Choroid plexus epithelial cell (primary cell): ENCODE measurements at regions not wholly inside any gene's neighbourhood (a gene's known extent, or its start where the extent isn't known, plus 50 kb on each side); places are given as distances from the start of the nearest gene placed in this dataset.

Source experiments
- DNase-seq: peaks from one replicate; pipeline ENCODE4 v3.0.0-alpha.2; 2010; ENCODE audit warnings: low read depth
- H3K4me3 ChIP-seq: 2 replicates; pipeline ENCODE4 v1.5.1; 2011; ENCODE audit warnings: low read depth, mild to moderate bottlenecking, control low read depth, low read length, moderate library complexity
- TF ChIP-seq, protein P1 (sequence below): conservative IDR thresholded peaks from 2 replicates; pipeline ENCODE4 v1.5.1; 2011; ENCODE audit warnings: low read depth, mild to moderate bottlenecking, control low read depth, inconsistent platforms, low read length, moderate library complexity

DNA sequence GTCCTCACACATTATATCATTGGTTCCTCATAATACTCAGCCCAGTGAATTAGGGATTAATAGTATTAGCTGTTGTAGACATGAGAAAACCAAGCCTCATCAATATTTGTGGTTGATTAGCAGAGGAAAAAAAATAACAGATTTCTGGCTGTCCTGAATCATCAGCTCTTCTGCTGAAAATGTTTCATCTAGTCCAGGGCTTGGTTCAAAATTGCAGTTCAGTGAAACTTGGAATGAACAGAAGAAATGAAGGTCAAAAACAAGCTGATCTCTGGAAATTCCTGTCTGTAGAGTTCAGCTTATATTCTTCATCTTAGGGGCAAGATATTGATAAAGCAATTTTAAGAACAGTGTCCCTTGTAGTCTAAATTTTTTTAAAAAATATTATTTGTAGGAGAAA is 361.1 kb upstream of the CCDC179 start:
- DNase-seq = peak; percentile 51
- no peak overlapping the region for H3K4me3 ChIP-seq
- TF ChIP-seq, protein P1, sequence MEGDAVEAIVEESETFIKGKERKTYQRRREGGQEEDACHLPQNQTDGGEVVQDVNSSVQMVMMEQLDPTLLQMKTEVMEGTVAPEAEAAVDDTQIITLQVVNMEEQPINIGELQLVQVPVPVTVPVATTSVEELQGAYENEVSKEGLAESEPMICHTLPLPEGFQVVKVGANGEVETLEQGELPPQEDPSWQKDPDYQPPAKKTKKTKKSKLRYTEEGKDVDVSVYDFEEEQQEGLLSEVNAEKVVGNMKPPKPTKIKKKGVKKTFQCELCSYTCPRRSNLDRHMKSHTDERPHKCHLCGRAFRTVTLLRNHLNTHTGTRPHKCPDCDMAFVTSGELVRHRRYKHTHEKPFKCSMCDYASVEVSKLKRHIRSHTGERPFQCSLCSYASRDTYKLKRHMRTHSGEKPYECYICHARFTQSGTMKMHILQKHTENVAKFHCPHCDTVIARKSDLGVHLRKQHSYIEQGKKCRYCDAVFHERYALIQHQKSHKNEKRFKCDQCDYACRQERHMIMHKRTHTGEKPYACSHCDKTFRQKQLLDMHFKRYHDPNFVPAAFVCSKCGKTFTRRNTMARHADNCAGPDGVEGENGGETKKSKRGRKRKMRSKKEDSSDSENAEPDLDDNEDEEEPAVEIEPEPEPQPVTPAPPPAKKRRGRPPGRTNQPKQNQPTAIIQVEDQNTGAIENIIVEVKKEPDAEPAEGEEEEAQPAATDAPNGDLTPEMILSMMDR = no peak

DNA sequence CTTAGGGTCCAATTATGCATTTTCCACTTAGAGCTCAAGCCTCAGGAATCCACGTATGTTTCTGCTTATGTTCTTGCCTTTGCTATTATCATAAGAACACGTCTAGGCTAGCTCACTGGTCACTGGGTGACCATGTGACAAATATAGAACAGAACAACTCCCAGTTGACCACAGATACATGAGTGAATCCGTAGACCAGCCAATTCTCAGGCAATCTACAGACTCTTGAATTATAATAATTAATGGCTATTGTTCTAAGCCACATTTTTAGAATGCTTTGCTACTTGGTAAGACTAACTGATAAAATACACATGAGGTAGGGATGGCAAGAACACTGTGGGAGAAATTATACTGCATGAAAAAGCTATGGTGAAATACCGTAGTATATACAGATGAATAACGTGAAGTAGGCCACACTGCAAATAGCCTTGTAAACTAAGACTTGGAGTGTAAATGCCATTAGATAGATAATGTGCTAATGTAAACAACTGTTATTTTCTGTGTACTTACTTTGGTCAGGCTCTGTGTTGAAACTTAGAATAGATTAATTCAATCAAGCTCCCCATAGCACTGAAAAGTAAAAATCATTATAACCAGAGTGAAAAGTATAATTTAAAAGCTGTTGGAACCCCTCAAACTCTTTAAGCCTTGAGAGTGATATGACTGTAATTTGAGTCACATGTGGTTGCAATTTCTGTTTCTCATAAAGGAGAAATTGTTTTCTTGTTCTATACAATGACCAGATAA is 366.2 kb upstream of the CCDC179 start:
- DNase-seq = peak; percentile 25
- TF ChIP-seq, protein P1 = no peak
- no peak overlapping the region for H3K4me3 ChIP-seq

DNA sequence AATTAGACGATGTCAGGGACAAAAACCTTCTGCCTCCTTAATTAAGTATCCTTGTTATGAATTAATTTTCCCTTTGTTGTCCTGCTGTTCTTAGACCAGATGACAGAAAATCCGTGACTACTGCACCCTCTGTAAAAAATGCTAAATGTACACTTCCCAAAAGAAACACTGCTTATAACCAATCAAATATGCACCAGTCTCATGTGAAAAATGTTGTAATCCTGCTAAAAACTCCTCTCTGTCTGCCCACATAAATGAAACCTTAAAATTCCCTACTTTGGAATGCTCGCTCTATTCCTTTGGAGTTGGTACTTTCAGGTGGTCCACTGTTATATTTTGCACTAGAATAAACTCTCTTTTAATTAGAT is 366.8 kb upstream of the CCDC179 start:
- no peak overlapping the region for H3K4me3 ChIP-seq
- TF ChIP-seq, protein P1 = no peak
- DNase-seq = no peak

DNA sequence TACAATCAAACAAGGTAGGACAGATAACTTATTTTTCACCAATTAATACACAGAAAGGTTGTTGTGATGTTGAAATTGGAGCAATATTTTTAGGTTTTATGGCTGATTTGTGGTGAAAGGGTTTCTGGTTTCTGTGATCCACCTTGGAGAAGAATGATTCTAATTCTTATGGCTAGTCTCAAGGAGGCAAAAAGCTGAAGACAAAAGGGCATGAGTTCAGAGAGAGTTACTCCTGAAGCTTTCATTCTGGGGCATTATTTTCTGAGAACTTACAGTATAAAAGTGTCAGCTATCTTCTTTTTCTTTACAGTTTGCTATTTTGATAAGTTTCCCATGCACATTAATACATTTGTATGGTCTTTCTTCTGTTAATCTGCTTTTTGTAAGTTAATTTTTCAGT is 372.4 kb upstream of the CCDC179 start:
- TF ChIP-seq, protein P1 = no peak
- H3K4me3 ChIP-seq = no peak overlapping the region
- peak; percentile 50 for DNase-seq

DNA sequence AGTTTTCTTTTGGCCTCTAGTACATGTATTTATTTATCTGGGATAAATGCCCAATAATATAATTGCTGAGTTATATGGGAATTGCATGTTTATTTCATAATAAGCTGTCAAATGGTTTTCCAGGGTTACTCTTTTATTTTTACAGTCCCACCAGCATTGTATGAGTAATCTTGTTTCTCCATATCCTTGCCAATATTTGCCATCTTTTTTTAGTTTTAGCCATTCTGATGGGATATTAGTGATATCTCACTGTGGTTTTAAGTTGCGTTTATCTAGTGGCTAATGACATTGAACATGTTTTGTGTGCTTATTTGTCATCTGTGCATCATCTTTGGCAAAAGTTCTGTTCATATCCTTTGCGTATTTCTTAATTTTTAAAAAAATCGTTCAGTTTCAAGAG is 372.8 kb upstream of the CCDC179 start:
- peak; percentile 74 for DNase-seq
- TF ChIP-seq, protein P1 = no peak
- H3K4me3 ChIP-seq = no peak overlapping the region

DNA sequence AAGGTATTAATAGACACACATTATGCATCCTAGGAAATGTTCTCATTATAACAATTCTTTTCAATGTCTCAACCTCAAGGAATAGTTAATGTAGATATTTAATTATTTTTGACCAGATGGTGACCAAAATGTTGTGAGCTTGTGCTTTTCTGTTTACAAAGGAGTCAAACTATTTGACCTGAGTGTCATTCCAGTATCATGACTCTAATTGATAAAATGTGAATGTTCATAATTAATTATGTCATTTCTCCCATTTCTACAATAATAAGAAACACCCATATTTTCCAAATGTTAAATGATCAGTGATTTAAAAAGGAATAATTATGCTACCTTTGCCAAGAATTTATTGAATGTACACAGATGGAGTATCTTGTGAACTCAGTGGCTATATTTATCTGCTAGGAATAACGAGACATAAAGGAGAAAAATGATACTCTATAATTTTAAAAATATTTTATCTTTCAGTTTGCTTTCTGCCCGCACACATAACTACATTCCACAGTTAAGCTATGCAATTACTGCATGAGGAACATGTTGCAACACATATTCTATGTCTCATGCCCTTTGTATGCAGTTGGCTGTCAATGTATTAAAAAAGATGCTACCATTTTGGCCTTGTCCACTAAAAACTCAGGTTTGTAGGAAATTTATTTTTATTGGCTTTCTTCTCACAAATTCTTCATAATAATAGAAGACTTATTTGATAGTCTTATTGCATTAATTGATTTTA is 376.7 kb upstream of the CCDC179 start:
- TF ChIP-seq, protein P1 = no peak
- no peak overlapping the region for H3K4me3 ChIP-seq
- peak; percentile 87 for DNase-seq
